ENCODE measurements at regions not wholly inside any gene's neighbourhood (a gene's known extent, or its start where the extent isn't known, plus 50 kb on each side); places are given as distances from the start of the nearest gene placed in this dataset.

DNA sequence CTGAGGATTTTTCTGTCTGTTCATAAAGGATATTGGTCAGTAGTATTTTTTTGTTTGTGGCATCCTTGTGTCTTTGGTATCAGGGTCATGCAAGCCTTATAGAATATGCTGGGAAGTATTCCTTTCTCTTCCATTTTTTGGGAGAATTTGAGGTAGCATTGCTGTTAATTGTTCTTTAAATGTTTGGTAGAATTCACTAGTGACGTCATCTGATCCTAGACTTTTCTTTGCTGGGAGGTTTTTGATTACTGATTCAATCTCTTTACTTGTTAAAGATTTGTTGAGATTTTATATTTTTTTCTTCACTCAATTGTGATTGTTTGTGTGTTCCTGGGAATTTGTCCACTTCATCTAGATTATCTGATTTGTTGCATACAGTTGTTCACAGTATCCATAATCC, 234.4 kb upstream of the ATP6AP2 start:
- H3K4me2 ChIP-seq (ENCODE audit: insufficient read depth, low read length): no peak overlapping the region
- no peak overlapping the region for H2AFZ ChIP-seq (ENCODE audit: low read depth, low read length)
- no peaks in the 10 kb centered on the region for H3K36me3 ChIP-seq (ENCODE audit: insufficient read depth, low read length)
- TF ChIP-seq, protein P1, sequence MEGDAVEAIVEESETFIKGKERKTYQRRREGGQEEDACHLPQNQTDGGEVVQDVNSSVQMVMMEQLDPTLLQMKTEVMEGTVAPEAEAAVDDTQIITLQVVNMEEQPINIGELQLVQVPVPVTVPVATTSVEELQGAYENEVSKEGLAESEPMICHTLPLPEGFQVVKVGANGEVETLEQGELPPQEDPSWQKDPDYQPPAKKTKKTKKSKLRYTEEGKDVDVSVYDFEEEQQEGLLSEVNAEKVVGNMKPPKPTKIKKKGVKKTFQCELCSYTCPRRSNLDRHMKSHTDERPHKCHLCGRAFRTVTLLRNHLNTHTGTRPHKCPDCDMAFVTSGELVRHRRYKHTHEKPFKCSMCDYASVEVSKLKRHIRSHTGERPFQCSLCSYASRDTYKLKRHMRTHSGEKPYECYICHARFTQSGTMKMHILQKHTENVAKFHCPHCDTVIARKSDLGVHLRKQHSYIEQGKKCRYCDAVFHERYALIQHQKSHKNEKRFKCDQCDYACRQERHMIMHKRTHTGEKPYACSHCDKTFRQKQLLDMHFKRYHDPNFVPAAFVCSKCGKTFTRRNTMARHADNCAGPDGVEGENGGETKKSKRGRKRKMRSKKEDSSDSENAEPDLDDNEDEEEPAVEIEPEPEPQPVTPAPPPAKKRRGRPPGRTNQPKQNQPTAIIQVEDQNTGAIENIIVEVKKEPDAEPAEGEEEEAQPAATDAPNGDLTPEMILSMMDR (IDR thresholded peaks at IDR 0.05; ENCODE audit: borderline replicate concordance, extremely low read depth, low read length, poor library complexity, severe bottlenecking): no peak
- TF ChIP-seq EZH2 (IDR thresholded peaks at IDR 0.05; ENCODE audit: borderline replicate concordance, low read depth, low read length, severe bottlenecking): no peak
- no peaks in the 10 kb centered on the region for H3K27me3 ChIP-seq (ENCODE audit: insufficient read depth, low read length, poor library complexity)
- no peaks in the 10 kb centered on the region for H3K4me1 ChIP-seq (ENCODE audit: insufficient read depth, low read length)
- no peak overlapping the region for H3K9ac ChIP-seq (ENCODE audit: low read depth, low read length)
- H3K27ac ChIP-seq (ENCODE audit: low read length): no peak overlapping the region
- DNase-seq (no peak), ATAC-seq (ENCODE audit: insufficient read depth, low read depth) (no peak)
- H4K20me1 ChIP-seq (ENCODE audit: insufficient read depth, low read length): no peaks in the 10 kb centered on the region
- no peaks in the 10 kb centered on the region for H3K79me2 ChIP-seq (ENCODE audit: insufficient read depth, low read length)
- H3K9me3 ChIP-seq (ENCODE audit: insufficient read depth, low read length, severe bottlenecking): no peaks in the 10 kb centered on the region
- no peak overlapping the region for H3K4me3 ChIP-seq (ENCODE audit: low read depth in 1 of 2, low read length in 2 of 2)

DNA sequence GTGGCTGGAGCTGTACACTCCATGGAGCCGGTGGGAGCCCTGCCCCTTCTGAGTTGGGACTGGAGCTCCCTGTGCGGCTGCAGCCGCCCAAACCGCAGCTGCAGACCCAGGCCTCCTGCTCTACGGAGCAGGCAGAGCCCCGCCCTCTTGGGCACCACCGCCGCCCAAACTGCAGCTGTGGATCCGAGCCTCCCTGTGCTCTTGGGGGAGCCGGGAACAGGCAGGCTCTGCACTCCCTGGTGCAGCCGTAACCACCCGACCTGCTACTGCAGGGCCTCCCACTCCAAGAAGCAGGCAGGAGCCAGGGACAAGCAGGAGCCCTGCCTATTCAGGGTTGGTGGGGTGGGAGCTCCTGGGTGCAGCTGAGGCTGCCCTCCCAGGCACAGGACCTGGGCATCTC, 237.5 kb upstream of the ATP6AP2 start:
- ATAC-seq (ENCODE audit: insufficient read depth, low read depth) (no peak), DNase-seq (no peak)
- Histone ChIP-seq H3K27ac (ENCODE audit: low read length) (no peak overlapping the region), H3K4me3 (ENCODE audit: low read depth in 1 of 2, low read length in 2 of 2) (no peak overlapping the region), H3K4me2 (ENCODE audit: insufficient read depth, low read length) (no peak overlapping the region), H4K20me1 (ENCODE audit: insufficient read depth, low read length) (no peaks in the 10 kb centered on the region), H3K27me3 (ENCODE audit: insufficient read depth, low read length, poor library complexity) (no peaks in the 10 kb centered on the region), H3K4me1 (ENCODE audit: insufficient read depth, low read length) (no peaks in the 10 kb centered on the region), H3K79me2 (ENCODE audit: insufficient read depth, low read length) (no peaks in the 10 kb centered on the region), H3K9me3 (ENCODE audit: insufficient read depth, low read length, severe bottlenecking) (no peaks in the 10 kb centered on the region), H3K9ac (ENCODE audit: low read depth, low read length) (no peak overlapping the region), H2AFZ (ENCODE audit: low read depth, low read length) (no peak overlapping the region), H3K36me3 (ENCODE audit: insufficient read depth, low read length) (no peaks in the 10 kb centered on the region)
- TF ChIP-seq, protein P1 (IDR thresholded peaks at IDR 0.05; ENCODE audit: borderline replicate concordance, extremely low read depth, low read length, poor library complexity, severe bottlenecking): no peak
- no peak for TF ChIP-seq EZH2 (IDR thresholded peaks at IDR 0.05; ENCODE audit: borderline replicate concordance, low read depth, low read length, severe bottlenecking)

DNA sequence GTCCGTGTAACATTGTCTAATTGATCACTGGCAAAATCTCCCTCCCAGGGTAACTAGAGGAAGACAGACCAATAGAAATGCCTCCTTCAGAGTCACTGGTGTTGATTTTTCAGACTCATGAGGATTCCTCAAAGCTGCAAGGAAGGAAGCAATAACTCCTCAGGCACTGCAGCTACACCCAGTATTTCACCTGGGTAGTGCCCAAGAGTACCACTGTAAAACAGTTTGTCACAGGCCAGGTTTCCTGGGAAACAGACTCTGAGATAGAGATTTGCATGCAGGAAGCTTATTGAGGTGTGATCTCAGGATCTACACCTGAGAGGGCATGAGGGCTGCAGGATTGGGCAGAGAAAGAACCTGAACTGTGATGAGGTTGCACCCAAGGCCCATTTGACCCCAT, 240.7 kb upstream of the ATP6AP2 start:
- Histone ChIP-seq H2AFZ (ENCODE audit: low read depth, low read length) (no peak overlapping the region), H3K9ac (ENCODE audit: low read depth, low read length) (no peak overlapping the region), H4K20me1 (ENCODE audit: insufficient read depth, low read length) (no peaks in the 10 kb centered on the region), H3K4me2 (ENCODE audit: insufficient read depth, low read length) (no peak overlapping the region), H3K27ac (ENCODE audit: low read length) (no peak overlapping the region), H3K36me3 (ENCODE audit: insufficient read depth, low read length) (no peaks in the 10 kb centered on the region), H3K9me3 (ENCODE audit: insufficient read depth, low read length, severe bottlenecking) (no peaks in the 10 kb centered on the region), H3K27me3 (ENCODE audit: insufficient read depth, low read length, poor library complexity) (no peaks in the 10 kb centered on the region), H3K4me3 (ENCODE audit: low read depth in 1 of 2, low read length in 2 of 2) (no peak overlapping the region), H3K4me1 (ENCODE audit: insufficient read depth, low read length) (no peaks in the 10 kb centered on the region), H3K79me2 (ENCODE audit: insufficient read depth, low read length) (no peaks in the 10 kb centered on the region)
- no peak for ATAC-seq (ENCODE audit: insufficient read depth, low read depth)
- no peak for DNase-seq
- TF ChIP-seq EZH2 (IDR thresholded peaks at IDR 0.05; ENCODE audit: borderline replicate concordance, low read depth, low read length, severe bottlenecking): no peak
- TF ChIP-seq, protein P1 (IDR thresholded peaks at IDR 0.05; ENCODE audit: borderline replicate concordance, extremely low read depth, low read length, poor library complexity, severe bottlenecking): no peak

DNA sequence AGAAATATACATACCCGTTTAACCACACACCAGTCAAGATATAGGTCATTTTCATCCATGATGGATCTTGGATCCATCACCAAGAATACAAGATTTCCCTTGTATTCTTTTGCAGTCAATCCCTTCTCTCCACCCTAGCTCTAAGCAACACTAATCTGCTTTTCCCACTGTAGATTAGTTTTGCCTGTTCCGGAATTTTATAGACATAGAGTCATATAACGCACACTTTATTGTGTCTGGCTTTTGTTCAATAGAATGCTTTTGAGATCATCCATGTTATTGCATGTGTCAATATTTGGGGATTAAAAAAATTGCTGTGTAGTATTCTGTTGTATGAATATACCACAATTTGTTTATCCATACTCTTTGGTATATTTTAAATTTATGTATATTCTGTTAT, 235.6 kb upstream of the BCOR start:
- ATAC-seq (ENCODE audit: insufficient read depth, low read depth) (no peak), DNase-seq (no peak)
- Histone ChIP-seq H3K79me2 (ENCODE audit: insufficient read depth, low read length) (no peaks in the 10 kb centered on the region), H3K4me2 (ENCODE audit: insufficient read depth, low read length) (no peak overlapping the region), H3K9ac (ENCODE audit: low read depth, low read length) (no peak overlapping the region), H3K36me3 (ENCODE audit: insufficient read depth, low read length) (no peaks in the 10 kb centered on the region), H3K9me3 (ENCODE audit: insufficient read depth, low read length, severe bottlenecking) (no peaks in the 10 kb centered on the region), H3K4me3 (ENCODE audit: low read depth in 1 of 2, low read length in 2 of 2) (no peak overlapping the region), H3K4me1 (ENCODE audit: insufficient read depth, low read length) (no peaks in the 10 kb centered on the region), H3K27ac (ENCODE audit: low read length) (no peak overlapping the region), H3K27me3 (ENCODE audit: insufficient read depth, low read length, poor library complexity) (no peaks in the 10 kb centered on the region), H4K20me1 (ENCODE audit: insufficient read depth, low read length) (no peaks in the 10 kb centered on the region), H2AFZ (ENCODE audit: low read depth, low read length) (no peak overlapping the region)
- TF ChIP-seq EZH2 (IDR thresholded peaks at IDR 0.05; ENCODE audit: borderline replicate concordance, low read depth, low read length, severe bottlenecking): no peak
- TF ChIP-seq, protein P1 (IDR thresholded peaks at IDR 0.05; ENCODE audit: borderline replicate concordance, extremely low read depth, low read length, poor library complexity, severe bottlenecking): no peak
